Daoy (cell line): ENCODE measurements at regions not wholly inside any gene's neighbourhood (a gene's known extent, or its start where the extent isn't known, plus 50 kb on each side); places are given as distances from the start of the nearest gene placed in this dataset.
A peak's percentile ranks its signal among the peaks of the same experiment; 100 is the strongest.

Experiments used
- DNase-seq: peaks from one replicate; pipeline ENCODE4 v3.0.0-alpha.2; 2015; ENCODE audit warnings: low read depth

DNA sequence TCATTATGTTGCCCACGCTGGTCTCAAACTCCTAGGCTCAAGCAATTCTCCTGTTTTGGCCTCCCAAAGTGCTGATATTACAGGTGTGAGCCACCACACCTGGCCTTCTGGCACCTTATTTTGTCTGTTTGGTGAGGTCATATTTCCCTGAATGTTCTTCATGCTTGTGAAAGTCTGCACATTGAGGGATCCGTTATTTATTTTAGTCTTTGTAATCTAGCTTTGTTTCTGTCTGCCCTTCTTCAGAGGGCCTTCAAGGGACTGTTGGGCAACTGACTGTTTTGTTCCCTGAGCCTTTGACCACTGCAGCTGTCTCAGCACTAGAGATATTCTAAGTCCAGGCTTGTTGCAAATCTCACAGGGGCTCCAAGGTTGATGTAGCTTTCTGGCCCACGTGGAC, 110.5 kb upstream of the RFC3 start:
- no peak for DNase-seq

DNA sequence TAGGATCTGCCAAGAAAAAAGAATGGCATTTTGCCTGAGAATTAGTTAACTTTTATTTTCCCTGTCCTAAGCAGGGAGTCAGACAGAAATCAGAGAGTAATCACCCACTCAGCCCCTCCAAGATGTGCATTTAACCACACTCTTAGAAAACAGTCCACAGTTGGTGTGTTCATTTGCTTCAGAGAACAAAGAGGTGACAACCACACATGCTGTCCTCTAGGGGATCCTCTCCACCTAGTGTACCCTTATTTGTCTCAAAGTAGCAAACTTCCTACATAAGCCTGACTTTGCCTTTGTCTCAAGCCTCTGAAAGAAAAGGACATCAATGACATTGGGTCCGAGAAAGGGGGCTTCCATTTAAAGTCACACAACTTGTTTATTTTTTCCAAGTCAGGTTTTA, 107.0 kb upstream of the RFC3 start:
- no peak for DNase-seq

DNA sequence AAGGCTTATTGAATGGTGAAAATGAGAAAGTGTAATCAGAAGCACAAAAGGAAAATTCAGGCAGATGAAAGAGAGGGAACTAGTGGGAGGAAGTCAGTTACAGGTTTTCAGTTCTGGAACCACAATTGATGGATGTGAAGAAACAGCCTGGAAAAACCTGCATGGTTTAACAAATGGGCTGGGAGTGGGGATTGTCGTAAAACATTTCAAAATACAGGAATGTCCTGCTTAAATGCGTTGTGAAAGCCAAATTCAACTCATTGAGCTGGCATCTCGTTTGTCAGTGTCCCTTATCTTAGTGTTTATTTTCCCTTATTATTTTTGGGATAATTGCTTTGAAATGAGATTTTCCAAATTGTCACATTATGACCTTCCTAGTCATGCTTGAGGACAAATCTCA, 106.5 kb upstream of the RFC3 start:
- no peak for DNase-seq

DNA sequence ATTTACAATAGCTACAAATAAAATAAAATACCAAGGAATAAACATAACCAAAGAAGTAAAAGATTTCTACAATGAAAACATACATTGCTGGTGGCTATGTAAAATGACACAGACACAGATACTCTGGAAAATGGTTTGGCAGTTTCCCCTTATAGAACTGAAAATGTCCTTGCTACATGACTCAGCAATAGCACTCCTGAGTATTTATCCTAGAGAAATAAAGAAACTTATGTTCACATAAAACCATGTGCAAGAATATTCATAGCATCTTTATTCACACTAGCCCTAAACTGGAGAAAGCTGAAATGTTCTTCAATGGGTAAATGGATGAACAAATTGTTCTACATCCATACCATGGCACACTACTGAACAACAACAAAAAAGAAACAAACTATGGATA, 100.2 kb upstream of the RFC3 start:
- no peak for DNase-seq

DNA sequence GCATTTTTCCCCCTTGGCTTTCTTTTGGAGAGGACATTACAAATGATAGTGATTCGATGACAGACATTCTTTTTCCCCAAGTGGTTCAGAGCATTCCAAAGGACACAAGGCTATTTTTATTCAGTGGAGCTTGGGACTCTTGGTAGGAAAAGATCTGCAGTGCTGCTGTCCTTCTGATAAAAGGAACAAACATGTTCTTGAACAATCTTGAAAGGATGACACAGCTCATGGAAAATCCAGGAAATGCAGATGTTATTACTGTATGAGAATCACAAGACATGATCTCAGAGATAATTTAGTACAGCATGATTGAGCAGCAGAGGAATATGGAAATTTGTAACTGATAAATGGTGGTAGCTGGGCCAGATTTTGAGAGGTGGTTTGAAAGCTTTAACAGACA, 96.2 kb upstream of the RFC3 start:
- no peak for DNase-seq

DNA sequence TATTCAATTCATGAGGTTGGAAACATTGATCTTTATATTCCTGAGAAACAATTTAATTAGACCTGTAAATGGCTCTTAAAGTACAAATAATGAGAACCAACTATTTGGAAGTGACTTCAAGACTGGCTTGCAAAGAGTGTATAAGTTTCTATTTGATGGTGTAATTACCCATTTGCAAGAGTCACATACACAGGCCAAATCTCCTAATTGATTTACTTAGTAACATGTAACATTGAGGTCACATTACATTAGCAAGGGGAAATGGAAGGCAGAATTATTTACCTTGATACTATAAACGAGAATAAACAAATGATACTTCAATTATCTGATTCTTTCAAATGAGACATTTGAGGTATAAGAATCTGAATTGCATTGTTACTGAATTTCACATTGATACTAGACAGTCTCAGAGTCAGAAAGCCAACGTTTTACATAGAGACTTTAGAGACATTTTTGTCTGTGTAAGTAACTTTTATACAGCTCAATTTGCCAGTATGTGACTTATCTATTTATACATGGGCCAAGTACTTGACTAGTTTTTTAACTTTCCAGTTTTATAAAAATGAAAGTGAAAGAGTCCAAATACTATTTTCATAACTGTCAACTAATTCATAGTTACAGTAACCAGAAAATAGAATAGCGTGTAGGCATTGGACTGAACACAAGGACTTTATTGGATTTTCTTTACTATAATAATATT, 95.6 kb upstream of the RFC3 start:
- no peak for DNase-seq

DNA sequence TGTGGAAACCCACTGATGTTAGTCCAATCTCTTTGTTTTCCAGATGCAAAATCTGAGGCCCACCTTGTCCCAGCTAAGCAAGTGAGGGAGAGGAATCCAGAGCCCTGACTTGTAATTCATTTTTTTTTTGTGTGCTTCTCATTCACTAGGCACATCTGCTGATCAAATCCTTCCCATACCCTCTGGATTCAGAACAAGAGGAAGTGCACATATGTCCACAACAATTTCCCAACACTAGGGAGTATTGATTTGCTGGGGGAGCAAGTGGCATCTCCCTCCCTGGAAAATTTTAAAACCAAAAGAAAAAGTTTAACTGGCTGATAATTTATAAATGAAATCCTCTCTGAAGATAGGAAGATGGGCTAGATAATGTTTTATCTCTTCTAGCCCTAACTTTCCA, 94.6 kb upstream of the RFC3 start:
- DNase-seq = no peak

DNA sequence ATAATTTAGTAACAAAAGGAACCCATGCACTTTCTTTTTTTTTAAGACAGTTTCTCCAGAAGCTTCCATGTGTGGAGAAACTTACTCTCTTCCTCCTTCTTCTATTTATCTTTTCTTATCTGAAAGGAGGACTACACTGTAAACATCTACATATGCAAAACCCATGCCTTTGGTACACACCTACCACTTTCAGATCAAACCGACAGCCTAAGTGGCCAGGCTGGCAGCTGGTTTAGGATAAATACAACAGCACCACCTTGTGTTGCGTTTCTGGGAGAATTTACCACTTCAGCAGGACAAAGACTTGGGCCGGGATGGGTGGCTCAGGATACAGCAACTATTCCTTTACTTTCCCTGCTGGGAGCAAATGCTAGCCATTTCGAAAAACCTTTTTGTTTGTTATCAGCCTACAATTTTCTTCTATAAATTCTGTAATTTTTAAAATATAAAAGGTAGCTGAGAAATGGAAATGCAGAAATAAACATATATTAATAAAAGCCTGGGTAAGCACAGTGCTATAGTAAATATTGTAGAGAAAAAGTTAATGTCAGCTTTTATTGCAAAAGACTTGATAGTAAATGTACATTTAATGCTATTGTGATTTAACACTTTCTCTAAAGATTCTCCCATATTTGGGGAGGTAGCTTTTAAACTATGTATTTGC, 94.0 kb upstream of the RFC3 start:
- DNase-seq = peak; percentile 71

DNA sequence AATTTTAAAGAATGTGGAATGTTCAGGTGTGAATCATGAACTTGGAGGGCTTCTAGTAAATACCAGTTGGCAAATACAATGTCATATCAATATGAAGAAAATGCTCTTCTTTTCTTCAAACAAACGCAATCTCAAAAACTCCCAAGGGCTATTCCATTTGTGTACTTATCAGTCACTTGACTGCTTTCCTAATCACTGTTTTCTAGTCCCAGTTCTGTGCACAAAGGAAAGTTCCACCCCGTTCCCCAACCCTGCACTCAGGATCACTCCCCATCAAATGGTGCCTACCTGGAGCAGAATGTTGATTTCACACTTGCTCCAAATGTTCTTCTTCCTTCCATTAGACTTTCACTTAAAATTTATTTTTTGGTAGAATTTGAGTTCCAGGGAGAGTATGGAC, 92.6 kb upstream of the RFC3 start:
- DNase-seq = no peak

DNA sequence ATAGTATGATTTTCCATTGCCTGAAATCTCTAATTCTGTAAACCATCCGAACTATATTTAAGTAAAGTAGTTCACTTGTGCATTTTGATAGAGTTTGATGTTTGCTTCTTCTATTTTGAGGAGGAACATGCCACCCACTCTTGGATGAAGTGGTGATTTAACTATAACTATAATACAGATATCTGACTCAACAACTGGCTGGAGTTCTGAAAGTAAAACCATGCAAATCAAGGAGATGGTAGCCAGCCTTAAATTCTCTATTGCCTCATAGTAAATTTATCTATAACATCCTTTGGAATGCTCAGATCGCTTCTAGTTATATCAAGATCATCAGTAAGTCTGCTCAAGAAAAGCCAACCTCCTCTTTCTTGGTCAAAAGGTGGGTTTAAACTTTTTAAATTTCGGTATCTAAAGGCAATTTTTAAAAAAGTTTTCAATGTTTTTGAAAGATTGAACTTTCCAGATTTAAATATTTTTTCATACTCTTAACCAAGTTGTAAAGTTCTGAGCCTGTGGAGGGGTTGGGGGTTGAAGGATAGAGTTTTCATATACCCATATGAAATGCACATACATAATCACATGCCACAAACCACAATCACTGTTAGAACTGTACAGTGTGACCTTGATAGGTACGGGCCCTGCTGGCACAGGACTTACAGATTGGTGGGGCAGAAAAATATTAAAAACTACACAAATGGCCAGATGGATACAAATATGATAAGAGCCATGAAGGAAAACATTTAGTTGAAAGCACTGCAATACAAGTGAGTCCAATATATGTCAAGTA, 90.5 kb upstream of the RFC3 start:
- no peak for DNase-seq

DNA sequence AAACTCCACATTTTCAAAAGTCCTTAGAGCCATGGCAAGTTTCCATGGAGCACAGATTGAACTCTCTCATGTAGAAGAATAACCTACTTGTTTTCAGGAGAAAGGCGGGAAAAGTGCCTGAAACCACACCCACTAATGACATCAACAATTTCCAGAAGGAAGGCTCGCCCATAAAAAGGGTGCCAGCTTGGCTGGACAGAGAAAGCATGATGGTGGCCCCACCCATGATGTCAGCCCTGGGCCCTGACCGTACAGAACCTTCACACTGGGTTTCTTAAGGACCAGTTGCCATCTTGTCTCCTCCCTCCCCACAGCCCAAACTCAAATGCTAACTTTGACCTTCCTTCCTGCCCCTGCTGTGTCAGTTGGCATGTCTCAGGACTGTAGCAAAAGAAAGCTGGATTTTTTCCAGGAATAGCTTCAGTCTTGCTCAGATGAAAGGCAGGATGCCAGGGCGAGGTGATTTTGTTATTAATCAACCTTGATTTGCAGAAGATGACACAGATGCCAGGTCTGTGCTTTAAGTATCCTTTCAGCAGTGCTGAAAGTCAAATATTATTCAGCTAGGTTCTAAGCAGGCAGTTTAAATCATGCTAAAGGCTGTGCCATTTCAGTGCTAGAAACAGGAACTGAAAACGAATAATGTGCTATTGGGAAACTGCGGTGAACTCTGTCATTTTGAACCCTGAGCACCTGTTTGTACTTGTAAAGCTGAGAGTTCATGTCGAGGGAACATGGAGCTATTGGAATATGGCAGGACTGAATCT, 89.5 kb upstream of the RFC3 start:
- peak; percentile 3 for DNase-seq

DNA sequence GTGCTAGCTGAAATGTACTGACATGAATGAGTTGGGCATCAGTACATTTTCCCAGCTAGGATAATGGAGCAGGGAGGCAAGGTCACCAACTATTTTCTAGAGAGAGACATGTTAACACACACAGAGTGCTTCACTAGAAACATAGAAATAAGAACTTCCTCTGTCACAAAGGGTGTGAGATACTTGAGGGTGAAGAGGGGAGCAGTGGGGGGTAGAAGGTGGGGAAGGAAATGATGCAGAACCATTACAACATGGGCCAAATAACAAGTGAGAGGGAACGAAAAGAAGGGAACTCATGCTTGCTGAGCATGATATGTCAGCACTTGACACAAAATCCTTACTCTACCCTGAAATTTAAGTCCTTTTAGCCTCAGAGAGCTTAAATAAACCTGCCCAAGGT, 87.8 kb upstream of the RFC3 start:
- no peak for DNase-seq

DNA sequence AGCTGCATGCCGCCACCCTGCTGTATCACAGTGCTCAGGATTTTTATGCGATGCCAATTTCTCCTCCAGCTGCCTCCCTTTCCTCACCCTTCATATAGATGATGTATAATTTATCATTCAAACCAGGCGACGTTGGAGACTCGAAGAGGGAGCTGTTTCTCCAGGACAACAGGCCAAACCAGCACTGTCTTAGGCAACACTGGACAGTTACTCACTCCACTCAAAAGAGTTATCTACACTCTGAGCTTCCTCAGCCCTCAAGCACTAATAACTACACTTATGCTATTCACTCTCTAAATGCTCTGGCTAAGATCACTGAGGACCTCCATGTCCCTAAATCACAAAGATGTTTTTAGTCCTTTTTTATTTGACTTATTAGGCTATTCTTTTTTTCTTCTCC, 87.3 kb upstream of the RFC3 start:
- DNase-seq = no peak

DNA sequence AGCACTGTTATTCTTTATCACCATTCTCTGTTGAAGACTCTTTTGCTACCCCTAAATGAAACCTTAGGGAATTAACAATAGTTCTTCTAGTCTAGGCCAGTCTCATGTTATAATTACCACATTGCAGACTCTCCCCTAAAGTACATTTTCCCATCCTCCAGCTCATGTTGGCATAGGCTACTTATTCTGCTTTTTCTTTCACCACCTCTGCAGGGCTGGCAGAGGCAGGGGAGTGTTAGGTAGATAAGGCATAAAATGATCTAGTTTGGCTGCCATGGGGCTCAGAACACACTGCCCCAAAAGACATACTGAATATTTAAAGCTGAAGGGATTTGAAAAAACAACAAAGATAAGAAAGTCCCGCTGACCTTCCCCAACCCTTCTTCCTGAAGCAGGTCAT, 82.7 kb upstream of the RFC3 start:
- no peak for DNase-seq

DNA sequence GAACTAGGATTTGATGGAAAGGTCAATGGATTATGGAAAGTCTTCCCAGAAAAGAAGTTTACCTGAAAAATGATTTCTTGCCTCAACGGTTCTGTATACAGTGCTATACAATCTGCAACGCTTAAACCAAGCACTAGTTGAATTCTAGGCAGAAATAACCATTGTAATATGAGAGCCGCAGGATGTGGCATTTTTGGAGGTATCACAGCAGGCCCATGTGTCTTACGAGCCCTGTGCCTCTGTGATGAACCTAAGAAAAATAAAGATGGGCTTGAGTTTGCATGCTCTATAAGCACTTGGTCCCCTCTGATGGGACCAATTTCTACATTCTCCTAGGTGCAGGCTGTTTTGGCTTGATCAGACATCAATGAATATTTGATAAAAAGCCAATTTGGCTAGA, 78.7 kb upstream of the RFC3 start:
- DNase-seq = no peak

DNA sequence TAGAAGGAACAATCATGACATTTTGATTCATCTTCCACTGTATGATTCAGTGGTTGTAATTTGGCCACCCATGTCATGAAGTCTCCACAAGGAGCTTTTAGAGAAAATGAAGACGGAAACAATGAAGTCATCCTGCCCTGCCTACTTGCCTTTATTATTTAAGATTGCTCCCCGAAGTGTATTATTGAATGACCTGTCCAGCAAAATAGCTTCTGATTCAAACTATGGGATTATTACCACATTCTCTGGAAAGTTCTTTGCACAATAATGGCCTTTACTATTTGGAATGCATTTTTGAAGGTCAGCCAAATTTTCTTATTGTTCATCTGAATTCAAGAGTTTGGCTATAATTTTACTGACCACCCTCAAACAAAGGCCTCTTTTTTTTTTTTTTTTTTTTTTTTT, 77.8 kb upstream of the RFC3 start:
- DNase-seq = peak; percentile 3

DNA sequence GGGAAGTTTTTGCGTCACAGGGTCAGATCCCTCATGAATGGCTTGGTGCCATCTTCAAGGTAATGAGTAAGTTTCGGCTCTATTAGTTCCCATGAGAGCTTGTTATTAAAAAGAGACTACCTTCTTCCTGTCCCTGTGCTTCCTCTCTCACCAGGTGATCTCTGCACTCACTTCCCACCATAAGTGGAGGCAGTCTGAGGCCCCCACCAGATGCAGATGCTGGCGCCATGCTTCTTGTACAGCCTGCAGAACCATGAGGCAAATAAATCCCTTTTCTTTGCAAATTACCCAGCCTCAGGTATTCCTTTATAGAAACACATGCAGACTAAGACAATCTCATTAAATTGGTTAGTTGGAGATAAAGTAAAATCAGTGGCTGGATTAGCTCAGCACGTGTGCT, 75.6 kb upstream of the RFC3 start:
- DNase-seq = no peak

DNA sequence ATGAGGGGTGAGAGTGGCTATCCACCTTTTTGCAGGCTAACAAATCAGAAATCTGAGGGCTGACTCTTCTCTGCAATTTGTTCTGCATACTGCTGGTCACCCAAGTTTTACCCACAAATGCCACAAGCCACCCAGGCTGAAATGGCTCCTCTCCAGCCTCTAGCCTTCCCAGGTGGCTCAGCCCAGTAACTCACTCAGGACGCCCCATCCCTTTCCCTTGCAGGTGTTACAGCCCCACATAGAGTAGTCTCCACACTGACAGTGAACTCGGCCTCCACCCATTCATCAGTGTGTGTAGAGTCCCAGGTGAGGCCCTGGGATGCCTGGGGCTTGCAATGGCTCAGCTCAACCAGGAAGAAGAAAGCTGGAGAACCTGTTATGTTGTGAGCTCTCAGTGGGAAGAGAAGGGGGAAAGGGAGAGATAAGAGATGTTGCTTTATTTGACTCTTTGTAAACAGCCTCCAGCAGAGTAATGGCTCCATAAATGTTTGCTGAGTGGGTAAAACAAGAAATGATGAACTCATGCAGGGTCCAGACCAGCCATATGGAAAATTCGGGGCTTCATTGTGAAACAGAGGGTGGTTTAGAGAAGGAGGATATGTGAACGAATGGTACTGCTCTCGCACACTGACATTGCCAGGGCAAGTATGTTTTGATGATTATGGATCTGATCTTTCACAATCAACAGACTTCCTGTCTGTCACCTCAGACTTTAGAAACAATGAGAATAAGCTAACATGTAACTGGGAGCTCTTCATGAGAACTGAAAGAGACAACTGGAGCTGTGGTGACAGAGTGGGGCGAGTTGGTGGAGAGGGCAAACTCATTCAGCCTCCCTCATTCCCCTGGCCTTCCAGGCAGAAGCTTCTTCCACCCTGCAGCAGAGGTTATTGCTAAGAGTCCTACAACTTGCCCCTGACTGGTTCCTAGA, 74.2 kb upstream of the RFC3 start:
- DNase-seq = no peak

DNA sequence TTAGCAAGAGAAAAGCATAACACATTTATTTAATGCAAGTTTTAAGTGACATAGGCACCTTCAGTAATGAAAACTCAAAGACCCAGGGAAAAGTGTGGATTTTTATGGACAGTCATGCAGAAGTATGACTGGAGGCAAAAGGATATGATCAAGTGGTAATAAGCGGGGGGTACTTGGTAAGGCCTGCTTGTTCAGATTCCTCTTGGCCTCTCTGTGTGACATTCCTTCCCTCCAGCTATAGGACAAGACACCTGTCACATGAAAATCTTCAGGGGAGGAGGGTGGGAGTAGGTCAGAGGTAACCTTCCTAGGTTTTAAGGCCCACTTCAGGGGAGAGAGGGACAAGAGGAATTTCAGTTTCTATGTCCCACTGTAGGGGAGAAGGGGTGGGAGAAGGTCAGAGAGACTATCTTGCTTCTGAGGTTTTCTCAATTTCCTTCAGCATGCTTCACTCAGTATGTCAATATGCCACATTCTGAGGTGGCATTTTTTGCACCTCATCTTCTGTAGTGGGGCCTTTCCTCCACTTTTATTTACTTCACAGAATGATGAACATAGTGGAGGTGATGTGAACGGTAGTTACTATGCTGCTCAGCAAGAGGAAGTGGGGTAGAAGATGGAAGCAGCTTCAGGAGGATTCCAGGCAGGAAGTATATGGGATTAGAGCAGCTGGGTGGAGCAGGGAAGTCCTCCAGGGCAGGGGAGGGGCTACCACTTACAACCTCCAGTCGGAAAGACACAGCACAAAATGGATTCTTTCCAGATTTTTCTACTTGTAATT, 73.2 kb upstream of the RFC3 start:
- peak; percentile 4 for DNase-seq
